ENCODE measurements at regions not wholly inside any gene's neighbourhood (a gene's known extent, or its start where the extent isn't known, plus 50 kb on each side); places are given as distances from the start of the nearest gene placed in this dataset.

DNA sequence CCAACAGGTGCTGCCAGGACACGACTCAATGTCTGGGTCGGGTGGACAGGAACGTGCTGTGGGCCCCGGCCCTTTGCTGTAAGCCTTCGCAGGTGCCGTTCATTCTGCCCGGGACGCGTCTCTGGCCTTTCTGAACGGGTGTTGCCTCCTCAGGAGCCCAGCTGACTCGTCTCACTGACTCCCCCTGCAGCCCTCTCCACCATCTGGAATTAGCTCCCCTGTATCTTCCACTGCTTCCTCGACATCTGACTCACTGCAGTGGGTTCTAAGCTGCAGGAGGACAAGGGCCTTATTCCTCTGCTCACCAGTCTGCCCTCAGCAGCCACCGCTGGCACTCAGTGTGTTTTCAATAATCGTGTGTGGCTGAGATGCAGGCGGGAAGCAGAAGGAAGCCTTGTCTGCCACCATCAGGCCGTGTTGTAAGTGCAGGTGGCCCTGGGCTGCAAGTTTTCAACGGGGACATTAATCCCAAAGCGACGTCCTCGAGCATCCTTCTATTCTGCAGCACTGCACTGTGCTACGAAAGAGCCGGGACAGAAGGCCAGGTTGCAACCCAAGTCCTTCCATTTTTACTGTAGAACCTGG lies 256.2 kb downstream of the FOXL1 start:
- TF ChIP-seq, protein P1, sequence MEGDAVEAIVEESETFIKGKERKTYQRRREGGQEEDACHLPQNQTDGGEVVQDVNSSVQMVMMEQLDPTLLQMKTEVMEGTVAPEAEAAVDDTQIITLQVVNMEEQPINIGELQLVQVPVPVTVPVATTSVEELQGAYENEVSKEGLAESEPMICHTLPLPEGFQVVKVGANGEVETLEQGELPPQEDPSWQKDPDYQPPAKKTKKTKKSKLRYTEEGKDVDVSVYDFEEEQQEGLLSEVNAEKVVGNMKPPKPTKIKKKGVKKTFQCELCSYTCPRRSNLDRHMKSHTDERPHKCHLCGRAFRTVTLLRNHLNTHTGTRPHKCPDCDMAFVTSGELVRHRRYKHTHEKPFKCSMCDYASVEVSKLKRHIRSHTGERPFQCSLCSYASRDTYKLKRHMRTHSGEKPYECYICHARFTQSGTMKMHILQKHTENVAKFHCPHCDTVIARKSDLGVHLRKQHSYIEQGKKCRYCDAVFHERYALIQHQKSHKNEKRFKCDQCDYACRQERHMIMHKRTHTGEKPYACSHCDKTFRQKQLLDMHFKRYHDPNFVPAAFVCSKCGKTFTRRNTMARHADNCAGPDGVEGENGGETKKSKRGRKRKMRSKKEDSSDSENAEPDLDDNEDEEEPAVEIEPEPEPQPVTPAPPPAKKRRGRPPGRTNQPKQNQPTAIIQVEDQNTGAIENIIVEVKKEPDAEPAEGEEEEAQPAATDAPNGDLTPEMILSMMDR (IDR thresholded peaks at IDR 0.05) = no peak
- TF ChIP-seq POLR2A (IDR thresholded peaks at IDR 0.05) (no peak), EP300 (IDR thresholded peaks at IDR 0.05) (no peak)

All from ovary (tissue), 3 donors.